Fibroblast of lung (primary cell): ENCODE measurements at regions not wholly inside any gene's neighbourhood (a gene's known extent, or its start where the extent isn't known, plus 50 kb on each side); places are given as distances from the start of the nearest gene placed in this dataset.
"Not testable (repeated sequence)": the region's sequence is repeated elsewhere in the genome, so short reads cannot be mapped to it uniquely, and the experiment has no call there.

Experiments used
- DNase-seq, 2 donors: peaks; one replicate each; pipeline versions ENCODE4 v3.0.0 to v3.0.0-alpha.2; 2010; ENCODE audit warnings: low read depth in 2 of 2
- H2AFZ ChIP-seq: 2 replicates; pipeline ENCODE4 v1.5.1; 2012; ENCODE audit warnings: low read length, control low read depth, inconsistent platforms
- H3K27ac ChIP-seq: 2 replicates; pipeline ENCODE4 v1.5.1; 2011; ENCODE audit warnings: low read length, control low read depth; ENCODE audit not compliant: insufficient read depth
- H3K27me3 ChIP-seq: 2 replicates; pipeline ENCODE4 v1.5.1; 2011; ENCODE audit warnings: mild to moderate bottlenecking, low read length; ENCODE audit not compliant: control insufficient read depth, insufficient read depth
- H3K36me3 ChIP-seq: 2 replicates; pipeline ENCODE4 v1.5.1; 2011; ENCODE audit warnings: low read length; ENCODE audit not compliant: control insufficient read depth, insufficient read depth
- H3K4me1 ChIP-seq: 2 replicates; pipeline ENCODE4 v1.5.1; 2011; ENCODE audit warnings: low read length; ENCODE audit not compliant: control insufficient read depth, insufficient read depth; ENCODE audit errors: extremely low read depth
- H3K4me2 ChIP-seq: 2 replicates; pipeline ENCODE4 v1.5.1; 2011; ENCODE audit warnings: low read length, control low read depth; ENCODE audit not compliant: insufficient read depth; ENCODE audit errors: extremely low read depth
- H3K4me3 ChIP-seq, 4 experiments: fragments of 200-600 bp in 1 of 4; sonication (generic) in 1 of 4; replicated peaks in 1 of 4; 2 replicates each; pipeline ENCODE4 v1.5.1; 2011 to 2016; ENCODE audit warnings: low read length in 4 of 4, low read depth in 3 of 4, mild to moderate bottlenecking in 3 of 4, control low read depth in 2 of 4, inconsistent platforms in 1 of 4, mixed read lengths in 1 of 4; ENCODE audit not compliant: insufficient read depth in 1 of 4; ENCODE audit errors: control extremely low read depth in 1 of 4
- H3K79me2 ChIP-seq: 2 replicates; pipeline ENCODE4 v1.5.1; 2012; ENCODE audit warnings: mild to moderate bottlenecking, low read length, inconsistent platforms; ENCODE audit not compliant: control insufficient read depth, insufficient read depth
- H3K9ac ChIP-seq: 2 replicates; pipeline ENCODE4 v1.5.1; 2011; ENCODE audit warnings: mild to moderate bottlenecking, low read length, control low read depth; ENCODE audit not compliant: insufficient read depth
- H3K9me3 ChIP-seq: 2 replicates; pipeline ENCODE4 v1.5.1; 2012; ENCODE audit warnings: low read depth, low read length; ENCODE audit not compliant: control insufficient read depth, insufficient read depth
- H4K20me1 ChIP-seq: 2 replicates; pipeline ENCODE4 v1.5.1; 2011; ENCODE audit warnings: low read length; ENCODE audit not compliant: control insufficient read depth, insufficient read depth; ENCODE audit errors: extremely low read depth
- CTCF ChIP-seq, 2 donors: IDR thresholded peaks in 1 of 2; conservative IDR thresholded peaks in 1 of 2; 1 replicate in 1 of 2; 2 replicates in 1 of 2; pipeline ENCODE4 v1.5.1; 2011 to 2012; ENCODE audit warnings: low read length in 2 of 2, control low read depth in 1 of 2, inconsistent platforms in 1 of 2, low read depth in 1 of 2, mild to moderate bottlenecking in 1 of 2
- EZH2 ChIP-seq: IDR thresholded peaks from 2 replicates; pipeline ENCODE4 v1.5.1; 2012; ENCODE audit warnings: low read length, control low read depth, mild to moderate bottlenecking; ENCODE audit errors: missing control alignments

GRCh38 chr20:53809217-53809616, 215.6 kb upstream of the ZNF217 start:
- H4K20me1 ChIP-seq = no peaks in the 10 kb centered on the region
- H3K4me2 ChIP-seq = no peak overlapping the region
- no peak overlapping the region for H3K4me3 ChIP-seq
- H3K9ac ChIP-seq = no peak overlapping the region
- H3K27me3 ChIP-seq = no peaks in the 10 kb centered on the region
- peaks cover 4% of the 10 kb centered on the region for H3K4me1 ChIP-seq
- no peak for TF ChIP-seq EZH2
- no peak for TF ChIP-seq CTCF (conservative IDR thresholded peaks at IDR 0.05 in 1 of 2, IDR thresholded peaks at IDR 0.05 in 1 of 2; ENCODE audit: low read depth in 1 of 2, low read length in 2 of 2)
- H3K27ac ChIP-seq = no peak overlapping the region
- H3K9me3 ChIP-seq = no peaks in the 10 kb centered on the region
- no peaks in the 10 kb centered on the region for H3K36me3 ChIP-seq
- H3K79me2 ChIP-seq = no peaks in the 10 kb centered on the region
- DNase-seq = no peak
- H2AFZ ChIP-seq = no peak overlapping the region

GRCh38 chr20:53808733-53809132, 215.1 kb upstream of the ZNF217 start:
- Histone ChIP-seq H3K9ac (no peak overlapping the region), H3K4me1 (peaks cover 4% of the 10 kb centered on the region), H2AFZ (no peak overlapping the region), H3K79me2 (no peaks in the 10 kb centered on the region), H3K9me3 (no peaks in the 10 kb centered on the region), H3K4me2 (no peak overlapping the region), H3K4me3 (no peak overlapping the region), H4K20me1 (no peaks in the 10 kb centered on the region), H3K27ac (no peak overlapping the region), H3K27me3 (no peaks in the 10 kb centered on the region), H3K36me3 (no peaks in the 10 kb centered on the region)
- DNase-seq = no peak
- no peak for TF ChIP-seq CTCF (conservative IDR thresholded peaks at IDR 0.05 in 1 of 2, IDR thresholded peaks at IDR 0.05 in 1 of 2; ENCODE audit: low read depth in 1 of 2, low read length in 2 of 2)
- no peak for TF ChIP-seq EZH2

GRCh38 chr20:53808302-53808701, 214.7 kb upstream of the ZNF217 start:
- H4K20me1 ChIP-seq, H3K9me3 ChIP-seq, H3K4me1 ChIP-seq, DNase-seq, H3K36me3 ChIP-seq, H3K9ac ChIP-seq, H3K4me3 ChIP-seq, H3K4me2 ChIP-seq, H3K27ac ChIP-seq, H3K27me3 ChIP-seq, H3K79me2 ChIP-seq, H2AFZ ChIP-seq: not testable (repeated sequence)
